HG03432 (cell line): ENCODE measurements at regions not wholly inside any gene's neighbourhood (a gene's known extent, or its start where the extent isn't known, plus 50 kb on each side); places are given as distances from the start of the nearest gene placed in this dataset.
A peak's percentile ranks its signal among the peaks of the same experiment; 100 is the strongest.

Source experiments
- ATAC-seq: cut with Tn5 transposase; IDR thresholded peaks from one replicate; pipeline ENCODE4 v1.9.1; 2021; ENCODE audit warnings: mild to moderate bottlenecking, moderate library complexity; ENCODE audit not compliant: unreplicated experiment

- no peak for ATAC-seq
Observed at GRCh38 chr4:34619531-34620162, 1624.7 kb downstream of the ARAP2 start.

GRCh38 chr4:34628471-34628870 lies 1615.8 kb downstream of the ARAP2 start:
- ATAC-seq = no peak

- ATAC-seq = no peak
Observed at GRCh38 chr4:34629451-34629850, 1614.9 kb downstream of the ARAP2 start.

GRCh38 chr4:34633241-34633640 lies 1611.1 kb downstream of the ARAP2 start:
- ATAC-seq = no peak

- no peak for ATAC-seq
Observed at GRCh38 chr4:34636623-34637022, 1607.7 kb downstream of the ARAP2 start.

- no peak for ATAC-seq
Observed at GRCh38 chr4:34643476-34643875, 1600.8 kb downstream of the ARAP2 start.

- no peak for ATAC-seq
Observed at GRCh38 chr4:34644579-34645115, 1599.7 kb downstream of the ARAP2 start.

- no peak for ATAC-seq
Observed at GRCh38 chr4:34649716-34650115, 1594.6 kb downstream of the ARAP2 start.

- ATAC-seq = no peak
Observed at GRCh38 chr4:34664051-34664450, 1580.3 kb downstream of the ARAP2 start.

GRCh38 chr4:34676400-34676799 lies 1567.9 kb downstream of the ARAP2 start:
- ATAC-seq = no peak

GRCh38 chr4:34678431-34678830 lies 1565.9 kb downstream of the ARAP2 start:
- no peak for ATAC-seq

GRCh38 chr4:34679228-34679627 lies 1565.1 kb downstream of the ARAP2 start:
- no peak for ATAC-seq

GRCh38 chr4:34709564-34709963 lies 1534.8 kb downstream of the ARAP2 start:
- peak; percentile 53 for ATAC-seq

- ATAC-seq = no peak
Observed at GRCh38 chr4:34718576-34719245, 1525.6 kb downstream of the ARAP2 start.

- ATAC-seq = peak; percentile 74
Observed at GRCh38 chr4:34720571-34720970, 1523.7 kb downstream of the ARAP2 start.

- ATAC-seq = no peak
Observed at GRCh38 chr4:34721835-34722234, 1522.5 kb downstream of the ARAP2 start.

- no peak for ATAC-seq
Observed at GRCh38 chr4:34723605-34724004, 1520.7 kb downstream of the ARAP2 start.

GRCh38 chr4:34724491-34724890 lies 1519.8 kb downstream of the ARAP2 start:
- ATAC-seq = no peak

GRCh38 chr4:34731070-34731469 lies 1513.2 kb downstream of the ARAP2 start:
- ATAC-seq = no peak

- no peak for ATAC-seq
Observed at GRCh38 chr4:34732176-34732950, 1512.0 kb downstream of the ARAP2 start.

GRCh38 chr4:34733185-34733941 lies 1511.0 kb downstream of the ARAP2 start:
- ATAC-seq = no peak
